ENCODE measurements at regions not wholly inside any gene's neighbourhood (a gene's known extent, or its start where the extent isn't known, plus 50 kb on each side); places are given as distances from the start of the nearest gene placed in this dataset.

GRCh38 chr4:106764774-106765173 is 271.3 kb downstream of the DKK2 start:
- TF ChIP-seq CTCF (IDR thresholded peaks at IDR 0.05) (no peak), POLR2A (IDR thresholded peaks at IDR 0.05) (no peak)
